Astrocyte of the cerebellum (primary cell): ENCODE measurements at regions not wholly inside any gene's neighbourhood (a gene's known extent, or its start where the extent isn't known, plus 50 kb on each side); places are given as distances from the start of the nearest gene placed in this dataset.
A peak's percentile ranks its signal among the peaks of the same experiment; 100 is the strongest.

Experiments
- DNase-seq: peaks from one replicate; pipeline ENCODE4 v3.0.0-alpha.2; 2011; ENCODE audit warnings: low read depth
- H3K4me3 ChIP-seq: 2 replicates; pipeline ENCODE4 v1.5.1; 2011; ENCODE audit warnings: mild to moderate bottlenecking, low read depth, low read length, moderate library complexity
- CTCF ChIP-seq: IDR thresholded peaks from 2 replicates; pipeline ENCODE4 v1.5.1; 2012; ENCODE audit warnings: low read length, low read depth, moderate library complexity, mild to moderate bottlenecking; ENCODE audit errors: missing control alignments
- in situ Hi-C: cut with HindIII; loops from 2 replicates; pipeline ENCODE4 v1.10.0; 2017; ENCODE audit warnings: low sequenced_read_pairs

GRCh38 chr17:65395924-65396323 lies 165.5 kb downstream of the AXIN2 start:
- no peak overlapping the region for H3K4me3 ChIP-seq
- in situ Hi-C loops = no loop called here
- TF ChIP-seq CTCF = no peak

GRCh38 chr17:65394811-65395472 lies 166.5 kb downstream of the AXIN2 start:
- in situ Hi-C loops = no loop called here
- no peak for DNase-seq
- H3K4me3 ChIP-seq = no peak overlapping the region
- TF ChIP-seq CTCF = no peak

More at GRCh38 chr17:65395924-65396323, 165.5 kb downstream of the AXIN2 start:
- no peak for DNase-seq

- no peak overlapping the region for H3K4me3 ChIP-seq
- DNase-seq = no peak
- TF ChIP-seq CTCF = no peak
- in situ Hi-C loops = no loop called here
Measured at GRCh38 chr17:65393514-65393913, 167.9 kb downstream of the AXIN2 start.

- DNase-seq = peak; percentile 18
- no peak for TF ChIP-seq CTCF
- in situ Hi-C loops = no loop called here
- H3K4me3 ChIP-seq = no peak overlapping the region
Measured at GRCh38 chr17:65389949-65390348, 171.5 kb downstream of the AXIN2 start.

GRCh38 chr17:65389426-65389825 lies 172.0 kb downstream of the AXIN2 start:
- TF ChIP-seq CTCF = no peak
- DNase-seq = no peak
- in situ Hi-C loops = no loop called here
- H3K4me3 ChIP-seq = no peak overlapping the region

GRCh38 chr17:65388911-65389310 lies 172.5 kb downstream of the AXIN2 start:
- in situ Hi-C loops = no loop called here
- H3K4me3 ChIP-seq = no peak overlapping the region
- DNase-seq = no peak
- no peak for TF ChIP-seq CTCF
